ENCODE measurements at regions not wholly inside any gene's neighbourhood (a gene's known extent, or its start where the extent isn't known, plus 50 kb on each side); places are given as distances from the start of the nearest gene placed in this dataset.

DNA sequence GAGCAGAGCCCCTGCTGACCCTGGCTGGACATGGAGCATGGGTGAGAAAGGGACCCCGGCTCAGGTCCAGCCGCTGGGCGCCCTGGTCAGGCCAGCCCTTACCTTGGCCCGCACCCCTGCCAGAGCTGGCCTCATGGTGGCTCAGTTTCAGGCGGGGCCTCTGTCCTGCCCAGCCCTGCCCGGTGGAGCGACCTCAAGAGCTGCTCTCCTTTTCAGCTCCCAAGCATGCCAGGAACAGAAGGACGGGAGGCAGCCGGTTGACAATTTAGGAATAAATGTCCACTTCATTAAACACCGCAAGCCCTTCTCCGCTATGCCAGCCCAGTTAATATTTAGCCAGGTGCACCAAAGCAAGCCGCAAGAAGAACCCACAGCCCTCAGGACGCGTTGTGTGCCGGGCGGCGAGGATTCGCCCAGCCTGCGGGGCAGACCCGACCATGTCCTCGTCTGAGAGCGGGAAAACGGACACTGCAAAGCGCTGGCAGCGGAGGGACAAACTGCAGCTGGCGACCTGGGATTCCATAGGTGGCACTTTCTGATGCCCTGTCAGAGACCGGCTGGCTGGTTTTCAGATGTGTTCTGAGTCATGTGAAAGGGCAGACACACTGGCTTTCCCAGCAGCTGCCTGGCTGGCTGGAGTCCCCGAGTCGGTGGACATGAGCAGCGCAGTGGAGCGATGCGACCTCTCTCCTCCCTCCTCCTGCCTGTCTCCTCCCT, 221.9 kb downstream of the TTLL2 start:
- TF ChIP-seq, protein P1, sequence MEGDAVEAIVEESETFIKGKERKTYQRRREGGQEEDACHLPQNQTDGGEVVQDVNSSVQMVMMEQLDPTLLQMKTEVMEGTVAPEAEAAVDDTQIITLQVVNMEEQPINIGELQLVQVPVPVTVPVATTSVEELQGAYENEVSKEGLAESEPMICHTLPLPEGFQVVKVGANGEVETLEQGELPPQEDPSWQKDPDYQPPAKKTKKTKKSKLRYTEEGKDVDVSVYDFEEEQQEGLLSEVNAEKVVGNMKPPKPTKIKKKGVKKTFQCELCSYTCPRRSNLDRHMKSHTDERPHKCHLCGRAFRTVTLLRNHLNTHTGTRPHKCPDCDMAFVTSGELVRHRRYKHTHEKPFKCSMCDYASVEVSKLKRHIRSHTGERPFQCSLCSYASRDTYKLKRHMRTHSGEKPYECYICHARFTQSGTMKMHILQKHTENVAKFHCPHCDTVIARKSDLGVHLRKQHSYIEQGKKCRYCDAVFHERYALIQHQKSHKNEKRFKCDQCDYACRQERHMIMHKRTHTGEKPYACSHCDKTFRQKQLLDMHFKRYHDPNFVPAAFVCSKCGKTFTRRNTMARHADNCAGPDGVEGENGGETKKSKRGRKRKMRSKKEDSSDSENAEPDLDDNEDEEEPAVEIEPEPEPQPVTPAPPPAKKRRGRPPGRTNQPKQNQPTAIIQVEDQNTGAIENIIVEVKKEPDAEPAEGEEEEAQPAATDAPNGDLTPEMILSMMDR (conservative IDR thresholded peaks at IDR 0.05; ENCODE audit: low read depth, low read length), result no peak
- no peak for TF ChIP-seq EZH2 (IDR thresholded peaks at IDR 0.05; ENCODE audit: borderline replicate concordance, low read depth, low read length, poor library complexity, severe bottlenecking)

Data from A673 (cell line).